ENCODE measurements at regions not wholly inside any gene's neighbourhood (a gene's known extent, or its start where the extent isn't known, plus 50 kb on each side); places are given as distances from the start of the nearest gene placed in this dataset.

DNA sequence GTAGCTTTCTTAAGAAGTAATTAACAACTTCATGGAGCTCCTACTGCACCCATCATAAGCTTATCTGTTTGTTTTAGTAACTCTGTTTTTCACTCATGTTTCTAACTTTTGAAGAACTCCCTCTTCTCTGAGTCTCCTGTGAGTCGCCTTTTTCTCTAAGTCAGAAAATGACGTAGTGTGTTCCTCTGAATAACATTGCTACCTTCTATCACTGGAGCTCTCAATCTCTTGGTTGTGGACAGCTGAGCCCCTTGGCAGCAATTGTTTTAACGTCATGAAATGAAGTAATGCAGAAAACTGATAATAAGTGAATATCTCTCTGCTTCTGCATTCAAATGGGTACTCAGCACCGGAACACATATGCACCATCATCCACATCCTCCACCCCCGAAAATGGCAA, 433.3 kb upstream of the SALL3 start:
- no peak overlapping the region for H3K9ac ChIP-seq
- no peaks in the 10 kb centered on the region for H3K27me3 ChIP-seq (ENCODE audit: insufficient read depth, low read depth)
- H3K79me2 ChIP-seq (ENCODE audit: insufficient read depth, low read depth): no peaks in the 10 kb centered on the region
- no peak overlapping the region for H3K4me3 ChIP-seq (IDR thresholded peaks at IDR 0.05; ENCODE audit: insufficient read depth, low read depth, low read length)
- TF ChIP-seq, protein P1, sequence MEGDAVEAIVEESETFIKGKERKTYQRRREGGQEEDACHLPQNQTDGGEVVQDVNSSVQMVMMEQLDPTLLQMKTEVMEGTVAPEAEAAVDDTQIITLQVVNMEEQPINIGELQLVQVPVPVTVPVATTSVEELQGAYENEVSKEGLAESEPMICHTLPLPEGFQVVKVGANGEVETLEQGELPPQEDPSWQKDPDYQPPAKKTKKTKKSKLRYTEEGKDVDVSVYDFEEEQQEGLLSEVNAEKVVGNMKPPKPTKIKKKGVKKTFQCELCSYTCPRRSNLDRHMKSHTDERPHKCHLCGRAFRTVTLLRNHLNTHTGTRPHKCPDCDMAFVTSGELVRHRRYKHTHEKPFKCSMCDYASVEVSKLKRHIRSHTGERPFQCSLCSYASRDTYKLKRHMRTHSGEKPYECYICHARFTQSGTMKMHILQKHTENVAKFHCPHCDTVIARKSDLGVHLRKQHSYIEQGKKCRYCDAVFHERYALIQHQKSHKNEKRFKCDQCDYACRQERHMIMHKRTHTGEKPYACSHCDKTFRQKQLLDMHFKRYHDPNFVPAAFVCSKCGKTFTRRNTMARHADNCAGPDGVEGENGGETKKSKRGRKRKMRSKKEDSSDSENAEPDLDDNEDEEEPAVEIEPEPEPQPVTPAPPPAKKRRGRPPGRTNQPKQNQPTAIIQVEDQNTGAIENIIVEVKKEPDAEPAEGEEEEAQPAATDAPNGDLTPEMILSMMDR (conservative IDR thresholded peaks at IDR 0.05; ENCODE audit: low read depth, low read length): no peak
- H4K20me1 ChIP-seq (ENCODE audit: insufficient read depth): no peaks in the 10 kb centered on the region
- H3K4me2 ChIP-seq: no peak overlapping the region
- no peaks in the 10 kb centered on the region for H3K36me3 ChIP-seq (ENCODE audit: insufficient read depth)
- no peak overlapping the region for H2AFZ ChIP-seq (ENCODE audit: low read depth)
- no peak overlapping the region for H3K27ac ChIP-seq
- H3K4me1 ChIP-seq (ENCODE audit: low read depth, poor library complexity, severe bottlenecking): no peaks in the 10 kb centered on the region

DNA sequence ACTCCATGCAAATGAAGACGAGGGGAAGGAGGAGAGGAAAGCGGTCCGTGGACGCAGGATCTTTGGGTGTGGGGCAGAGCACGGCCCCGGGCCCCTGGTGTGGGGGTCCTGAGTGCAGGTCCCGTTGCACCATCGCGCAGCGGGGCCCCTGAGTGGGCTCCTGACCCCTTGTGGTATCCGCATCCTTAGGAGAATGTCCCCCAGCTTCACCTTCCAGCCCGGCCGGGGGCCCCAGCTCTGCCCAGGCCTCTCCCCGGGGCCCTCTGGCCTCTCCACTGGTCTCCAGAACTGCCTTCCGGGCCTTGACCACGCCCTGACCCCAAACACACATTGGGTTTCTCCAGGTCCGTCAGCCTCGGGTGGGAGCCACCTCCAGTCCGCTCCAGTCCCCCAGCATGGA, 431.8 kb upstream of the SALL3 start:
- no peak overlapping the region for H3K4me3 ChIP-seq (IDR thresholded peaks at IDR 0.05; ENCODE audit: insufficient read depth, low read depth, low read length)
- TF ChIP-seq, protein P1 (conservative IDR thresholded peaks at IDR 0.05; ENCODE audit: low read depth, low read length): no peak
- H3K27me3 ChIP-seq (ENCODE audit: insufficient read depth, low read depth): no peaks in the 10 kb centered on the region
- H3K79me2 ChIP-seq (ENCODE audit: insufficient read depth, low read depth): no peaks in the 10 kb centered on the region
- no peak overlapping the region for H3K27ac ChIP-seq
- H3K36me3 ChIP-seq (ENCODE audit: insufficient read depth): no peaks in the 10 kb centered on the region
- no peak overlapping the region for H3K9ac ChIP-seq
- no peak overlapping the region for H2AFZ ChIP-seq (ENCODE audit: low read depth)
- H3K4me1 ChIP-seq (ENCODE audit: low read depth, poor library complexity, severe bottlenecking): no peaks in the 10 kb centered on the region
- H4K20me1 ChIP-seq (ENCODE audit: insufficient read depth): no peaks in the 10 kb centered on the region
- no peak overlapping the region for H3K4me2 ChIP-seq

DNA sequence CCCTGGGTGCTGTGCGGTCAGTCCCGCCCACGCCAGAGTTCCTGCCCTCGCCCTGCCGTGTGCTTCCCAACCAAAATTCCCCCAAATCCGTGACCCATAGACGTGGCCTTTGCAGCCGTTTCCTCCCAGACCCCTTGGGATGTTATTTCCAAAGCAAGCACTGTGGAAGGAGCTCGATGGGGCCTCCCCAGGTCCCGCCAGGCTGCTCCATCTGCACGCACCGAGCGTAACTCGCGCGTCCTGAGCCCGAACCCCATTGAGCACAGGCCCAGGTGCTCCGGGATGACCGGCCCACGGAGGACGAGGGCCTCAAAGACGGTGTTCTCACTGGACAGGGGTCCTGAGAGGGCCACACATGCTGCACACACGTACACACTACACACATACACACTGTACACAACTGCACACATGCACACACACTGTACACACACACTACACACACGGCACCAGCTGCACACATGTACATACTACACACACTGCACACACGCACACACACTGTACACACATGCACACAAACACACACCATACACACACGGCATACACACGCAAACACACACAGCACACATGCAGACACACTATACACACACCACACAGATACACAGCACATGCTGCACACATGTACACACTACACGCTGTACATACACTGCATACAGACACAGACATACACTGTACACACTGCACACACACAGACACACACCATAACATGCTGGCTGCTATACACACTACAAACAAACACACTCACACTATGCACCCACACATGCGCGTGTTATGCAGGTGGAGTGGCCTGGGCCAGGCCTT, 431.2 kb upstream of the SALL3 start:
- H3K9ac ChIP-seq: no peak overlapping the region
- H4K20me1 ChIP-seq (ENCODE audit: insufficient read depth): no peaks in the 10 kb centered on the region
- no peak overlapping the region for H3K4me3 ChIP-seq (IDR thresholded peaks at IDR 0.05; ENCODE audit: insufficient read depth, low read depth, low read length)
- TF ChIP-seq, protein P1 (conservative IDR thresholded peaks at IDR 0.05; ENCODE audit: low read depth, low read length): no peak
- no peak overlapping the region for H3K4me2 ChIP-seq
- H3K27me3 ChIP-seq (ENCODE audit: insufficient read depth, low read depth): no peaks in the 10 kb centered on the region
- no peaks in the 10 kb centered on the region for H3K79me2 ChIP-seq (ENCODE audit: insufficient read depth, low read depth)
- no peak overlapping the region for H2AFZ ChIP-seq (ENCODE audit: low read depth)
- no peaks in the 10 kb centered on the region for H3K4me1 ChIP-seq (ENCODE audit: low read depth, poor library complexity, severe bottlenecking)
- no peaks in the 10 kb centered on the region for H3K36me3 ChIP-seq (ENCODE audit: insufficient read depth)
- no peak overlapping the region for H3K27ac ChIP-seq

DNA sequence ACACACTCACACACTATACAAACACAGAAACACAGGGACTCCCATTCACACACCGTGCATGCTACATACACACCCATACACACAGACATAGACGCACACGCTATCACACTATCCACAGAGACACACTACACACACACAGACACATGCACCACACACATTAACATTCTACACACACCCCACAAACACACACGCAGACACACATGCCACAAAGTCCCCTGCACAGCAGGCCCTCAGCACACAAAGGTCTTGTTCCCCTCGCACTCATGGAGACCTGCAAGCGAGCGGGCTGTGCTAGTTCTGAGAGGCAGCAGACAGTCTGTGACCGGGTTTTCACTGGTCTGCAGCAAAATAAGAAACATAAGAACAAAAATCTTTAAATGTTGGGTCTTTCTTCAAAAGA, 429.6 kb upstream of the SALL3 start:
- Histone ChIP-seq H3K27ac (no peak overlapping the region), H2AFZ (ENCODE audit: low read depth) (no peak overlapping the region)
- TF ChIP-seq, protein P1 (conservative IDR thresholded peaks at IDR 0.05; ENCODE audit: low read depth, low read length): no peak

More for the DNA sequence above, 429.6 kb upstream of the SALL3 start:
- Histone ChIP-seq H3K4me1 (ENCODE audit: low read depth, poor library complexity, severe bottlenecking) (no peaks in the 10 kb centered on the region), H3K4me3 (IDR thresholded peaks at IDR 0.05; ENCODE audit: insufficient read depth, low read depth, low read length) (no peak overlapping the region), H4K20me1 (ENCODE audit: insufficient read depth) (no peaks in the 10 kb centered on the region), H3K79me2 (ENCODE audit: insufficient read depth, low read depth) (no peaks in the 10 kb centered on the region), H3K27me3 (ENCODE audit: insufficient read depth, low read depth) (no peaks in the 10 kb centered on the region), H3K4me2 (no peak overlapping the region), H3K9ac (no peak overlapping the region), H3K36me3 (ENCODE audit: insufficient read depth) (no peaks in the 10 kb centered on the region)

All from KMS-11 (cell line).